Endothelial cell of umbilical vein (primary cell): ENCODE measurements at regions not wholly inside any gene's neighbourhood (a gene's known extent, or its start where the extent isn't known, plus 50 kb on each side); places are given as distances from the start of the nearest gene placed in this dataset.

Experiments used
- BruUV-seq: library from RNA; stranded (reverse); fragments of 400-500 nt; replicated peaks from 2 replicates; lab custom pipeline; 2021; lab: Mats Ljungman, UMichigan
- CTCF ChIA-PET: fragments of 300-600, 350-600 bp; sonication (Branson Sonifier 250); formaldehyde crosslinking; loops from one replicate; lab custom pipeline; 2021; ENCODE audit warnings: antibody characterized with exemption, inconsistent platforms; lab: Charles Lee
- POLR2A ChIA-PET: fragments of 300-600, 350-600 bp; sonication (Branson Sonifier 250); formaldehyde crosslinking; loops from one replicate; lab custom pipeline; 2021; ENCODE audit warnings: antibody characterized with exemption, inconsistent platforms; lab: Charles Lee
- DNase-seq: peaks from one replicate; pipeline ENCODE4 v3.0.0-alpha.2; 2011; ENCODE audit warnings: low read depth, low spot score
- FAIRE-seq: peaks from 2 replicates; lab custom pipeline; 2011; peaks lifted over from hg19 to GRCh38; lab: Jason Lieb, UNC
- H2AFZ ChIP-seq: 2 replicates; pipeline ENCODE4 v1.6.0; 2012; ENCODE audit warnings: low read depth, low read length, control low read depth, inconsistent platforms
- H3K27ac ChIP-seq: 2 replicates; pipeline ENCODE4 v1.5.1; 2011; ENCODE audit warnings: low read depth, mild to moderate bottlenecking, control low read depth, low read length, moderate library complexity; ENCODE audit not compliant: insufficient read depth
- H3K27me3 ChIP-seq, 2 experiments: 2 replicates each; pipeline versions ENCODE4 v1.6.0 to v1.6.1; 2011; ENCODE audit warnings: low read length in 2 of 2, mixed read lengths in 1 of 2; ENCODE audit not compliant: control insufficient read depth in 2 of 2, insufficient read depth in 2 of 2
- H3K36me3 ChIP-seq, 2 experiments: 2 replicates in 1 of 2; 3 replicates in 1 of 2; pipeline ENCODE4 v1.5.1; 2011; ENCODE audit warnings: low read length in 2 of 2, mild to moderate bottlenecking in 1 of 2, moderate library complexity in 1 of 2; ENCODE audit not compliant: control insufficient read depth in 2 of 2, insufficient read depth in 2 of 2; ENCODE audit errors: extremely low read depth in 1 of 2
- H3K4me1 ChIP-seq: 3 replicates; pipeline ENCODE4 v1.5.1; 2011; ENCODE audit warnings: mild to moderate bottlenecking, low read length; ENCODE audit not compliant: control insufficient read depth, insufficient read depth; ENCODE audit errors: extremely low read depth
- H3K4me2 ChIP-seq: 2 replicates; pipeline ENCODE4 v1.6.1; 2011; ENCODE audit warnings: low read length, control low read depth, mixed read lengths; ENCODE audit not compliant: insufficient read depth
- H3K4me3 ChIP-seq, 3 experiments: fragments of 200-600 bp in 1 of 3; sonication (generic), shearing (Covaris generic) in 1 of 3; replicated peaks in 1 of 3; 2 replicates each; pipeline ENCODE4 v1.5.1; 2011 to 2016; ENCODE audit warnings: control low read depth in 3 of 3, low read length in 3 of 3, mild to moderate bottlenecking in 2 of 3, inconsistent platforms in 1 of 3, low read depth in 1 of 3, moderate library complexity in 1 of 3; ENCODE audit not compliant: insufficient read depth in 1 of 3
- H3K79me2 ChIP-seq: 2 replicates; pipeline ENCODE4 v1.6.0; 2012; ENCODE audit warnings: low read length, inconsistent platforms; ENCODE audit not compliant: control insufficient read depth, insufficient read depth
- H3K9ac ChIP-seq: replicated peaks from 2 replicates; pipeline ENCODE3; 2011; ENCODE audit warnings: low read length, control low read depth; ENCODE audit not compliant: insufficient read depth; ENCODE audit errors: extremely low read depth
- H3K9me1 ChIP-seq: replicated peaks from 3 replicates; pipeline ENCODE4 v1.6.0; 2011; ENCODE audit warnings: mild to moderate bottlenecking, low read length; ENCODE audit not compliant: control insufficient read depth, insufficient read depth; ENCODE audit errors: extremely low read depth
- H3K9me3 ChIP-seq: replicated peaks from 2 replicates; pipeline ENCODE4 v1.5.1; 2012; ENCODE audit warnings: low read length, inconsistent platforms; ENCODE audit not compliant: control insufficient read depth, insufficient read depth
- H4K20me1 ChIP-seq: replicated peaks from 2 replicates; pipeline ENCODE3; 2011; ENCODE audit warnings: mild to moderate bottlenecking, low read length; ENCODE audit not compliant: control insufficient read depth, insufficient read depth; ENCODE audit errors: extremely low read depth
- CTCF ChIP-seq, 2 donors: IDR thresholded peaks; 1 replicate in 1 of 2; 2 replicates in 1 of 2; pipeline ENCODE4 v1.5.1; 2011; ENCODE audit warnings: low read length in 2 of 2, mild to moderate bottlenecking in 2 of 2, moderate library complexity in 2 of 2, control low read depth in 1 of 2, inconsistent platforms in 1 of 2, low read depth in 1 of 2; ENCODE audit not compliant: insufficient read depth in 1 of 2; ENCODE audit errors: extremely low read depth in 1 of 2
- EZH2 ChIP-seq: IDR thresholded peaks from 2 replicates; pipeline ENCODE4 v1.6.1; 2012; ENCODE audit warnings: borderline replicate concordance, low read depth, mild to moderate bottlenecking, moderate library complexity, low read length, inconsistent platforms; ENCODE audit not compliant: severe bottlenecking
- FOS ChIP-seq: IDR thresholded peaks from 2 replicates; pipeline ENCODE4 v1.6.1; 2011; ENCODE audit warnings: mild to moderate bottlenecking, low read length, moderate library complexity, borderline replicate concordance; ENCODE audit not compliant: insufficient read depth
- GATA2 ChIP-seq: IDR thresholded peaks from 2 replicates; pipeline ENCODE4 v1.7.0; 2011; ENCODE audit warnings: low read depth, mild to moderate bottlenecking, moderate library complexity, mixed read lengths, low read length; ENCODE audit not compliant: insufficient read length, insufficient read depth
- JUN ChIP-seq: IDR thresholded peaks from 2 replicates; pipeline ENCODE4 v1.6.1; 2011; ENCODE audit warnings: borderline replicate concordance, low read depth; ENCODE audit not compliant: insufficient read length, insufficient read depth
- MAX ChIP-seq: IDR thresholded peaks from 2 replicates; pipeline ENCODE4 v1.6.1; 2011; ENCODE audit not compliant: insufficient read depth, insufficient read length
- MYC ChIP-seq: IDR thresholded peaks from one replicate; pipeline ENCODE4 v1.6.1; 2011; ENCODE audit warnings: mild to moderate bottlenecking, low read depth, low read length
- POLR2A ChIP-seq: IDR thresholded peaks from 2 replicates; pipeline ENCODE4 v1.6.1; 2012; ENCODE audit warnings: low read depth, mild to moderate bottlenecking, control low read depth, low read length
- POLR2AphosphoS5 ChIP-seq: IDR thresholded peaks from 2 replicates; pipeline ENCODE4 v1.6.1; 2012; ENCODE audit warnings: low read depth, mild to moderate bottlenecking, control low read depth, low read length, moderate library complexity; ENCODE audit not compliant: insufficient read depth
- dilution Hi-C: fragments of 300-500 bp; cut with MboI; formaldehyde crosslinking; loops from one replicate; pipeline ENCODE4 v1.15.0; 2019; ENCODE audit warnings: low sequenced_read_pairs; ENCODE audit not compliant: extremely low pct_ligation_motif_present
- intact Hi-C: fragments of 100-400 bp; cut with micrococcal nuclease; formaldehyde crosslinking; loops from one replicate; pipeline ENCODE4 v1.10.0; 2022

GRCh38 chr15:62709261-62709660, 333.3 kb upstream of the TPM1 start:
- H3K4me2 ChIP-seq: no peak overlapping the region
- TF ChIP-seq JUN (no peak), MAX (no peak), MYC (no peak), CTCF (IDR thresholded peaks at IDR 0.05; ENCODE audit: extremely low read depth in 1 of 2, insufficient read depth in 1 of 2, low read depth in 1 of 2, low read length in 2 of 2) (no peak), GATA2 (no peak), FOS (no peak), POLR2AphosphoS5 (no peak), EZH2 (no peak), POLR2A (no peak)
- peaks cover 0 to 3% of the 10 kb centered on the region in 2 experiments for H3K27me3 ChIP-seq
- H3K9me1 ChIP-seq: no peaks in the 10 kb centered on the region
- no peaks in the 10 kb centered on the region for H3K79me2 ChIP-seq
- no peaks in the 10 kb centered on the region for H3K4me1 ChIP-seq
- ChIA-PET POLR2A (no interaction called here), CTCF (no interaction called here)
- H2AFZ ChIP-seq: no peak overlapping the region
- BruUV-seq: no TSS peak
- no peaks in the 10 kb centered on the region for H3K36me3 ChIP-seq
- H3K4me3 ChIP-seq: no peak overlapping the region
- FAIRE-seq (no peak), DNase-seq (no peak)
- dilution Hi-C loops: no loop called here
- H3K9ac ChIP-seq: no peak overlapping the region
- H3K9me3 ChIP-seq: no peaks in the 10 kb centered on the region
- no peaks in the 10 kb centered on the region for H4K20me1 ChIP-seq
- intact Hi-C loops: no loop called here
- H3K27ac ChIP-seq: no peak overlapping the region
